Panc1 (cell line): ENCODE measurements at regions not wholly inside any gene's neighbourhood (a gene's known extent, or its start where the extent isn't known, plus 50 kb on each side); places are given as distances from the start of the nearest gene placed in this dataset.

Experiments
- ATAC-seq: fragments of 200-7000 bp; cut with Tn5 transposase; 2 replicates; pipeline ENCODE4 v1.9.1; 2020; ENCODE audit warnings: mild to moderate bottlenecking, moderate library complexity
- BruUV-seq: library from RNA; stranded (reverse); fragments of 400-500 nt; replicated peaks from 2 replicates; lab custom pipeline; 2021; lab: Mats Ljungman, UMichigan
- CTCF ChIA-PET: fragments of 300-600 bp; sonication (Branson Sonifier 250); formaldehyde crosslinking; loops from one replicate; lab custom pipeline; 2022; ENCODE audit warnings: antibody characterized with exemption; lab: Charles Lee
- POLR2A ChIA-PET: fragments of 300-600 bp; sonication (Branson Sonifier 250); formaldehyde crosslinking; loops from one replicate; lab custom pipeline; 2022; ENCODE audit warnings: antibody characterized with exemption; lab: Charles Lee
- DNase-seq: peaks from one replicate; pipeline ENCODE4 v3.0.0-alpha.2; 2010; ENCODE audit warnings: low read depth, low spot score
- H3K27ac ChIP-seq: 2 replicates; pipeline ENCODE4 v1.5.1; 2011; ENCODE audit warnings: mild to moderate bottlenecking, low read length, inconsistent platforms
- H3K27me3 ChIP-seq: fragments of 200-500 bp; sonication (Bioruptor generic); 2 replicates; pipeline ENCODE4 v1.6.0; 2014; ENCODE audit warnings: low read length, inconsistent platforms; ENCODE audit not compliant: control insufficient read depth, insufficient read depth
- H3K36me3 ChIP-seq: fragments of 200-500 bp; sonication (Bioruptor generic); 2 replicates; pipeline ENCODE4 v1.5.1; 2014; ENCODE audit warnings: inconsistent platforms, mild to moderate bottlenecking, low read length, moderate library complexity; ENCODE audit not compliant: control insufficient read depth, insufficient read depth
- H3K4me1 ChIP-seq: 2 replicates; pipeline ENCODE4 v1.5.1; 2011; ENCODE audit warnings: inconsistent platforms, mild to moderate bottlenecking, low read length, moderate library complexity; ENCODE audit not compliant: control insufficient read depth, insufficient read depth
- H3K4me3 ChIP-seq, 2 experiments: 2 replicates each; pipeline ENCODE4 v1.5.1; 2011 to 2012; ENCODE audit warnings: low read depth in 2 of 2, low read length in 2 of 2, mild to moderate bottlenecking in 2 of 2, inconsistent platforms in 1 of 2, moderate library complexity in 1 of 2
- H3K9me3 ChIP-seq: fragments of 200-500 bp; sonication (Bioruptor generic); 2 replicates; pipeline ENCODE4 v1.5.1; 2014; ENCODE audit warnings: low read depth, mild to moderate bottlenecking, inconsistent platforms, low read length, moderate library complexity; ENCODE audit not compliant: control insufficient read depth, insufficient read depth
- POLR2AphosphoS5 ChIP-seq: IDR thresholded peaks from 2 replicates; pipeline ENCODE4 v1.6.1; 2012; ENCODE audit warnings: mild to moderate bottlenecking, low read depth, low read length, moderate library complexity
- SIN3A ChIP-seq: IDR thresholded peaks from 2 replicates; pipeline ENCODE4 v1.6.1; 2012; ENCODE audit warnings: low read depth, mild to moderate bottlenecking, low read length, moderate library complexity, borderline replicate concordance; ENCODE audit not compliant: insufficient read depth
- TCF7L2 ChIP-seq: IDR thresholded peaks from 2 replicates; pipeline ENCODE4 v1.6.1; 2011; ENCODE audit warnings: mild to moderate bottlenecking, low read depth, low read length, inconsistent platforms
- in situ Hi-C: cut with HindIII; loops from 2 replicates; pipeline ENCODE4 v1.10.0; 2016; ENCODE audit warnings: low sequenced_read_pairs, low pct_unique_long_range_greater_than_20kb
- intact Hi-C: fragments of 100-400 bp; cut with micrococcal nuclease; formaldehyde crosslinking; loops from one replicate; pipeline ENCODE4 v1.10.0; 2022; ENCODE audit not compliant: unreplicated experiment
- TF ChIP-seq, protein P1 (sequence below): fragments of 450-650 bp; IDR thresholded peaks from 2 replicates; pipeline ENCODE4 v1.5.1; 2017; ENCODE audit warnings: mild to moderate bottlenecking
- TF ChIP-seq, protein P2 (sequence below), 2 experiments: IDR thresholded peaks; 2 replicates each; pipeline ENCODE4 v1.6.1; 2011 to 2012; ENCODE audit warnings: low read depth in 2 of 2, control low read depth in 1 of 2, low read length in 1 of 2, mild to moderate bottlenecking in 1 of 2, moderate library complexity in 1 of 2; ENCODE audit not compliant: insufficient read depth in 1 of 2

DNA sequence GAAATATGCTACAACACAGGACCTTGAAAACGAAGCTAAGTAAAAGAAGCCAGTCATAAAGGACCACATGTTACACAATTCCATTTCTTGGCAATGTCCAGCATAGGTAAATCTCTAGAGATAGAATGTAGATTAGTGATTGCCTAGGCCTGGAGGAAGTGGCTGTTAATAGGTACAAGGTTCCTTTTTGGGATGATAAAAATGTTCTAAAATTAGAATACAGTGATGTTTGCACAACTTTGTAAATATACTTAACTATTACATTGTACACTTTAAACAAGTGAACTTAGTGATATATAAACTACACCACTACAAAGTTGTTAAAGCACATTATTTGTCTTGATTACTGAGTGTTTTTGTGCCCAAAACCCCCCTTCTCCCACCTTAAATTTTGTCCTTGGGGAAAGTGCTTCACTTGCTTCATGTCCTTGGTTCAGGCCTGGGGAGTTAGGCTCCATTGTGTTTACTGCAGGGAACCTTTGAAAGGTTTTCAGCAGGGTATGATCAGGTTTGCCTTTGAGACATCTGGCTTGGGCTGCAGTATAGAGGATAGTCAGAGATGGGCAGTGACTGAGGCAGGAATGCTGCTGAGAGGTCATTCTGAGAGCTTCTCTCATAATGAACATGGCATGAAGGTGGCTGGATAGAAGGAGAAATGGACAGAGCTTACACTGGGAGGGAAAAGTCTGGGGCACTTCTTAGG, 1052.6 kb downstream of the REEP3 start:
- BruUV-seq, result no TSS peak
- H3K9me3 ChIP-seq, result peaks cover 2% of the 10 kb centered on the region; the same call in 1 of the 2 replicates
- no peak overlapping the region for H3K27ac ChIP-seq
- no peaks in the 10 kb centered on the region for H3K27me3 ChIP-seq
- no peaks in the 10 kb centered on the region for H3K4me1 ChIP-seq
- no peak overlapping the region for H3K4me3 ChIP-seq
- CTCF ChIA-PET, result no interaction called here
- intact Hi-C loops, result no loop called here
- ATAC-seq, result no peak
- TF ChIP-seq, protein P1, sequence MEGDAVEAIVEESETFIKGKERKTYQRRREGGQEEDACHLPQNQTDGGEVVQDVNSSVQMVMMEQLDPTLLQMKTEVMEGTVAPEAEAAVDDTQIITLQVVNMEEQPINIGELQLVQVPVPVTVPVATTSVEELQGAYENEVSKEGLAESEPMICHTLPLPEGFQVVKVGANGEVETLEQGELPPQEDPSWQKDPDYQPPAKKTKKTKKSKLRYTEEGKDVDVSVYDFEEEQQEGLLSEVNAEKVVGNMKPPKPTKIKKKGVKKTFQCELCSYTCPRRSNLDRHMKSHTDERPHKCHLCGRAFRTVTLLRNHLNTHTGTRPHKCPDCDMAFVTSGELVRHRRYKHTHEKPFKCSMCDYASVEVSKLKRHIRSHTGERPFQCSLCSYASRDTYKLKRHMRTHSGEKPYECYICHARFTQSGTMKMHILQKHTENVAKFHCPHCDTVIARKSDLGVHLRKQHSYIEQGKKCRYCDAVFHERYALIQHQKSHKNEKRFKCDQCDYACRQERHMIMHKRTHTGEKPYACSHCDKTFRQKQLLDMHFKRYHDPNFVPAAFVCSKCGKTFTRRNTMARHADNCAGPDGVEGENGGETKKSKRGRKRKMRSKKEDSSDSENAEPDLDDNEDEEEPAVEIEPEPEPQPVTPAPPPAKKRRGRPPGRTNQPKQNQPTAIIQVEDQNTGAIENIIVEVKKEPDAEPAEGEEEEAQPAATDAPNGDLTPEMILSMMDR, result no peak
- TF ChIP-seq, protein P2, sequence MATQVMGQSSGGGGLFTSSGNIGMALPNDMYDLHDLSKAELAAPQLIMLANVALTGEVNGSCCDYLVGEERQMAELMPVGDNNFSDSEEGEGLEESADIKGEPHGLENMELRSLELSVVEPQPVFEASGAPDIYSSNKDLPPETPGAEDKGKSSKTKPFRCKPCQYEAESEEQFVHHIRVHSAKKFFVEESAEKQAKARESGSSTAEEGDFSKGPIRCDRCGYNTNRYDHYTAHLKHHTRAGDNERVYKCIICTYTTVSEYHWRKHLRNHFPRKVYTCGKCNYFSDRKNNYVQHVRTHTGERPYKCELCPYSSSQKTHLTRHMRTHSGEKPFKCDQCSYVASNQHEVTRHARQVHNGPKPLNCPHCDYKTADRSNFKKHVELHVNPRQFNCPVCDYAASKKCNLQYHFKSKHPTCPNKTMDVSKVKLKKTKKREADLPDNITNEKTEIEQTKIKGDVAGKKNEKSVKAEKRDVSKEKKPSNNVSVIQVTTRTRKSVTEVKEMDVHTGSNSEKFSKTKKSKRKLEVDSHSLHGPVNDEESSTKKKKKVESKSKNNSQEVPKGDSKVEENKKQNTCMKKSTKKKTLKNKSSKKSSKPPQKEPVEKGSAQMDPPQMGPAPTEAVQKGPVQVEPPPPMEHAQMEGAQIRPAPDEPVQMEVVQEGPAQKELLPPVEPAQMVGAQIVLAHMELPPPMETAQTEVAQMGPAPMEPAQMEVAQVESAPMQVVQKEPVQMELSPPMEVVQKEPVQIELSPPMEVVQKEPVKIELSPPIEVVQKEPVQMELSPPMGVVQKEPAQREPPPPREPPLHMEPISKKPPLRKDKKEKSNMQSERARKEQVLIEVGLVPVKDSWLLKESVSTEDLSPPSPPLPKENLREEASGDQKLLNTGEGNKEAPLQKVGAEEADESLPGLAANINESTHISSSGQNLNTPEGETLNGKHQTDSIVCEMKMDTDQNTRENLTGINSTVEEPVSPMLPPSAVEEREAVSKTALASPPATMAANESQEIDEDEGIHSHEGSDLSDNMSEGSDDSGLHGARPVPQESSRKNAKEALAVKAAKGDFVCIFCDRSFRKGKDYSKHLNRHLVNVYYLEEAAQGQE (IDR thresholded peaks at IDR 0.05; ENCODE audit: insufficient read depth in 1 of 2, low read depth in 2 of 2, low read length in 1 of 2), result no peak
- TF ChIP-seq TCF7L2, result no peak
- TF ChIP-seq SIN3A, result no peak
- no peak for TF ChIP-seq POLR2AphosphoS5
- in situ Hi-C loops, result no loop called here
- DNase-seq, result no peak
- no peaks in the 10 kb centered on the region for H3K36me3 ChIP-seq
- POLR2A ChIA-PET, result no interaction called here

DNA sequence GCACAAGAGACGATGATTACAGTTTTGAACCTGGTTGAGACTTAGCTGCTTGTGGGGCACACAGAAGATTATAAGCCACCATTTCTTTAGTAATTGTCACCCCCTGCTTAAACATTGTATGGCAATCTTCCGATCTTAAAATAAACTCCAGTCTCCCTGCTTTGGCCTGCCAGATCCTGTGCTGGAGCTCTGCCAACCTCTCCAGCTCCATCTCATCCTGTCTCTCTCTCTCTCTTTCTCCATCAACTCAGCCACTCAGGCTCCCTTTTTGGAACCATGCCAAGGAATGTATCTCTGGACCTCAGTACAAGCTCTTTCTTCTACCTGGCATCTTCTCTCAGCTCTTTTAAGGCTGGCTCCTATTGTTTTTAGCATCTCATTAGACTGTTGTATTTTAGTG, 1053.2 kb downstream of the REEP3 start:
- Histone ChIP-seq H3K9me3 (no peaks in the 10 kb centered on the region), H3K27me3 (no peaks in the 10 kb centered on the region), H3K27ac (no peak overlapping the region), H3K36me3 (no peaks in the 10 kb centered on the region), H3K4me1 (no peaks in the 10 kb centered on the region), H3K4me3 (no peak overlapping the region)
- ATAC-seq (no peak), DNase-seq (no peak)
- intact Hi-C loops (no loop called here), in situ Hi-C loops (no loop called here)
- BruUV-seq, result no TSS peak
- POLR2A ChIA-PET, result interaction anchor here (0.7 kb wide), 1 partner anchor 19 kb away, joined by 3 read pairs; no protein-coding TSS in a partner anchor
- TF ChIP-seq, protein P1, result no peak
- TF ChIP-seq TCF7L2 (no peak), POLR2AphosphoS5 (no peak), SIN3A (no peak)
- TF ChIP-seq, protein P2 (IDR thresholded peaks at IDR 0.05; ENCODE audit: insufficient read depth in 1 of 2, low read depth in 2 of 2, low read length in 1 of 2), result no peak
- CTCF ChIA-PET, result no interaction called here
